ENCODE measurements at regions not wholly inside any gene's neighbourhood (a gene's known extent, or its start where the extent isn't known, plus 50 kb on each side); places are given as distances from the start of the nearest gene placed in this dataset.
"Not testable (repeated sequence)": the region's sequence is repeated elsewhere in the genome, so short reads cannot be mapped to it uniquely, and the experiment has no call there.

DNA sequence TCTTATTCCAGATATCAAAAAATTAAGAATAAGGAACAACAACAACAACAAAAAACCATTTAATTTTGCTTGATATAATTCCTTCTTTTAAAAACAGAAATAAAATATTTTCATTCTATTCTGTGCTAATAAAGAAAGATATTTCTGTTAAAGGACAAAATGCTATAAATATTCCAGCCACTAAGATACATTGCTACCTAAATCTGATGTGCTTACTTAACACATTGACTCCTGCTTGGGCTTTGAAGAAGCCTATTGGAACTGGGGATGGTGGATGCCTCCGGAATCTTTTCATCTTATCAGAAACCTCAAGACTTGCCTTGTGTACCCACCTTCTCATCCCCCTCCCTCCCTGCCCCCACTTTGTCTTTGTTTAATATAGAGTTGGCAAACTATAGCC, 320.2 kb downstream of the MEX3B start:
- intact Hi-C loops (cut with micrococcal nuclease) = no loop called here
- Mint-ChIP-seq H3K4me1 (ENCODE audit: low read depth) (no peaks in the 10 kb centered on the region), H3K27ac (no peak overlapping the region), H3K9me3 (no peaks in the 10 kb centered on the region), H3K4me3 (ENCODE audit: low read depth) (no peak overlapping the region), H3K36me3 (ENCODE audit: low read depth) (no peaks in the 10 kb centered on the region), H3K27me3 (ENCODE audit: low read depth) (no peaks in the 10 kb centered on the region)
- no peak for DNase-seq (ENCODE audit: low spot score)

DNA sequence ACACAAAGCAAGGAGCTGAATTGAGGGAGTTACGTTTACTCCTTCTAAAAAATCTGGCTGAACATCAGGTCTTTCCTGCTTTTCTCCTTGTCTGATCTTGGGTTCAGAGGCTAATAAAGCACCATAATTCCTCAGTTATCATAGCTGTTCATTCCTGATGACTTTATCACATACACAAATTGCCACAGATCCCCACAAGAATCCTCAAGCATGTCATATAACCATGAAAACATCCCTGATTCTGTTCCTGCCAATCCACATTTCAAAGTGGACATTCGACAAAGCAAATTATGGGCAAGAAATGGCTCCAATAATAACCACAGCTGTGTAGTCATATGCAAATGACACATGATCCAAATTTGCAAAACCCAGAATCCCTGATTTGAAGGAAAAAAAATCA, 321.3 kb downstream of the MEX3B start:
- intact Hi-C loops (cut with micrococcal nuclease) = no loop called here
- H3K36me3 Mint-ChIP-seq (ENCODE audit: low read depth) = no peaks in the 10 kb centered on the region
- no peaks in the 10 kb centered on the region for H3K27me3 Mint-ChIP-seq (ENCODE audit: low read depth)
- H3K4me1 Mint-ChIP-seq (ENCODE audit: low read depth) = no peaks in the 10 kb centered on the region
- H3K9me3 Mint-ChIP-seq = no peaks in the 10 kb centered on the region
- DNase-seq (ENCODE audit: low spot score) = no peak
- no peak overlapping the region for H3K27ac Mint-ChIP-seq
- no peak overlapping the region for H3K4me3 Mint-ChIP-seq (ENCODE audit: low read depth)

GRCh38 chr15:81723701-81724100, 322.1 kb downstream of the MEX3B start:
- no peaks in the 10 kb centered on the region for H3K27me3 Mint-ChIP-seq (ENCODE audit: low read depth)
- no peak for DNase-seq (ENCODE audit: low spot score)
- no peaks in the 10 kb centered on the region for H3K9me3 Mint-ChIP-seq
- no peaks in the 10 kb centered on the region for H3K4me1 Mint-ChIP-seq (ENCODE audit: low read depth)
- no peaks in the 10 kb centered on the region for H3K36me3 Mint-ChIP-seq (ENCODE audit: low read depth)
- intact Hi-C loops (cut with micrococcal nuclease) = no loop called here
- H3K4me3 Mint-ChIP-seq (ENCODE audit: low read depth) = no peak overlapping the region
- H3K27ac Mint-ChIP-seq = no peak overlapping the region

DNA sequence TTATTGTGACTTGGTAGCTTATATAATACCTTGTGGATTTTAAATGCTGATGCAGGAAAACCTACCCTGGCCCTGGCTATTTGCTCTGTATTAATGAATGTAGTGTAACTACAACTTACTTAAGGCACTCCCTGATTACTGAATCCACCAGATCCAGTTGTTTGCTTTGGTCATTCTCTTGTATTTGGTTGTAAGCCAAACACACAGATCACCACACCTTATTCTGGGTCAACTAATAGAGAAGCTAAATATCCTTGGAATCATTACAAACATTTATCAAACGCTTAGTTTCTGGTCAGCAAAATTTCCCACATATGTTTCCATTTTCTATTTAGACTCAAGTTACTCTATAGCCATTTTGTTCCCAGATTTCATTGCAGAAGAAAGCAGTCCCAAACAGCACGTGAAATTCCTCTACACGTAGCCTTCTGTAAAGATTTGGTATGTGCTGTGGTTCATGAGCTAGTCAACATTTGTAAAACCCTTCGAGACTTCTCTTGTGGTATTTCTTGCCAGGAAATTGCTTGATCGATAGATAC, 322.6 kb downstream of the MEX3B start:
- intact Hi-C loops (cut with micrococcal nuclease) = no loop called here

GRCh38 chr15:81716468-81716867, 329.4 kb downstream of the MEX3B start:
- DNase-seq (ENCODE audit: low spot score); H3K4me1 Mint-ChIP-seq (ENCODE audit: low read depth); H3K27me3 Mint-ChIP-seq (ENCODE audit: low read depth); H3K4me3 Mint-ChIP-seq (ENCODE audit: low read depth); H3K9me3 Mint-ChIP-seq; intact Hi-C loops (cut with micrococcal nuclease); H3K36me3 Mint-ChIP-seq (ENCODE audit: low read depth); H3K27ac Mint-ChIP-seq: not testable (repeated sequence)

More for the DNA sequence above, 322.6 kb downstream of the MEX3B start:
- Mint-ChIP-seq H3K4me3 (ENCODE audit: low read depth) (no peak overlapping the region), H3K4me1 (ENCODE audit: low read depth) (no peaks in the 10 kb centered on the region), H3K27me3 (ENCODE audit: low read depth) (no peaks in the 10 kb centered on the region), H3K27ac (no peak overlapping the region), H3K36me3 (ENCODE audit: low read depth) (no peaks in the 10 kb centered on the region), H3K9me3 (no peaks in the 10 kb centered on the region)
- no peak for DNase-seq (ENCODE audit: low spot score)

- no peaks in the 10 kb centered on the region for H3K36me3 Mint-ChIP-seq (ENCODE audit: low read depth)
- H3K4me1 Mint-ChIP-seq (ENCODE audit: low read depth) = no peaks in the 10 kb centered on the region
- no peaks in the 10 kb centered on the region for H3K9me3 Mint-ChIP-seq
- intact Hi-C loops (cut with micrococcal nuclease) = no loop called here
- H3K4me3 Mint-ChIP-seq (ENCODE audit: low read depth) = no peak overlapping the region
- H3K27me3 Mint-ChIP-seq (ENCODE audit: low read depth) = no peaks in the 10 kb centered on the region
- no peak for DNase-seq (ENCODE audit: low spot score)
- H3K27ac Mint-ChIP-seq = no peak overlapping the region
These were observed 335.5 kb downstream of the MEX3B start for GRCh38 chr15:81710328-81710727.

GRCh38 chr15:81706816-81707346, 332.9 kb upstream of the TMC3 start:
- H3K27ac Mint-ChIP-seq; H3K36me3 Mint-ChIP-seq (ENCODE audit: low read depth); DNase-seq (ENCODE audit: low spot score); H3K9me3 Mint-ChIP-seq; H3K4me3 Mint-ChIP-seq (ENCODE audit: low read depth); H3K4me1 Mint-ChIP-seq (ENCODE audit: low read depth); intact Hi-C loops (cut with micrococcal nuclease); H3K27me3 Mint-ChIP-seq (ENCODE audit: low read depth): not testable (repeated sequence)

GRCh38 chr15:81705727-81706126, 331.7 kb upstream of the TMC3 start:
- H3K36me3 Mint-ChIP-seq (ENCODE audit: low read depth); intact Hi-C loops (cut with micrococcal nuclease); H3K9me3 Mint-ChIP-seq; H3K4me1 Mint-ChIP-seq (ENCODE audit: low read depth); H3K27me3 Mint-ChIP-seq (ENCODE audit: low read depth); H3K4me3 Mint-ChIP-seq (ENCODE audit: low read depth); DNase-seq (ENCODE audit: low spot score); H3K27ac Mint-ChIP-seq: not testable (repeated sequence)

DNA sequence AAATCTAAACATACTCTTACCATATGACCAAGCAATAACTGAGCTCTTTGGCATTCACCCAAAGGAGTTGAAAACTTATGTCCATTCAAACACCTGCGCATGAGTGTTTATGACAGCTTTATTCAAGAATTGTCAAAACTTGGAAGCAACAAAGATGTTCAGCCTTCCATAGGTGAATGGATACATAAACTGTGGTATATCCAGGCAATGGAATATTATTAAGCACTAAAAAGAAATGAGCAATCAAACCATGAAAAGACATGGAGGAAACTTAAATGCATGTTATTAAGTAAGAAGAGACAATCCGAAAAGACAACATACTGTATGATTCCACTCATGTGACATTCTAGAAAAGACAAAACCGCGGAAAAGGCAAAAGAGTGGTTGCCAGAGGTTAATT, 312.0 kb upstream of the TMC3 start:
- Mint-ChIP-seq H3K4me3 (ENCODE audit: low read depth) (no peak overlapping the region), H3K36me3 (ENCODE audit: low read depth) (no peaks in the 10 kb centered on the region), H3K9me3 (no peaks in the 10 kb centered on the region), H3K4me1 (ENCODE audit: low read depth) (no peaks in the 10 kb centered on the region), H3K27ac (no peak overlapping the region), H3K27me3 (ENCODE audit: low read depth) (no peaks in the 10 kb centered on the region)
- intact Hi-C loops (cut with micrococcal nuclease) = no loop called here
- no peak for DNase-seq (ENCODE audit: low spot score)

GRCh38 chr15:81685237-81685636, 311.2 kb upstream of the TMC3 start:
- H3K27ac Mint-ChIP-seq = no peak overlapping the region
- H3K9me3 Mint-ChIP-seq = no peaks in the 10 kb centered on the region
- H3K36me3 Mint-ChIP-seq (ENCODE audit: low read depth) = no peaks in the 10 kb centered on the region
- intact Hi-C loops (cut with micrococcal nuclease) = no loop called here
- no peak overlapping the region for H3K4me3 Mint-ChIP-seq (ENCODE audit: low read depth)
- no peaks in the 10 kb centered on the region for H3K4me1 Mint-ChIP-seq (ENCODE audit: low read depth)
- no peak for DNase-seq (ENCODE audit: low spot score)
- no peaks in the 10 kb centered on the region for H3K27me3 Mint-ChIP-seq (ENCODE audit: low read depth)

GRCh38 chr15:81680829-81681228, 306.8 kb upstream of the TMC3 start:
- Mint-ChIP-seq H3K27me3 (ENCODE audit: low read depth) (no peaks in the 10 kb centered on the region), H3K4me1 (ENCODE audit: low read depth) (no peaks in the 10 kb centered on the region), H3K4me3 (ENCODE audit: low read depth) (no peak overlapping the region), H3K27ac (no peak overlapping the region), H3K9me3 (no peaks in the 10 kb centered on the region), H3K36me3 (ENCODE audit: low read depth) (no peaks in the 10 kb centered on the region)
- intact Hi-C loops (cut with micrococcal nuclease) = no loop called here
- DNase-seq (ENCODE audit: low spot score) = no peak

DNA sequence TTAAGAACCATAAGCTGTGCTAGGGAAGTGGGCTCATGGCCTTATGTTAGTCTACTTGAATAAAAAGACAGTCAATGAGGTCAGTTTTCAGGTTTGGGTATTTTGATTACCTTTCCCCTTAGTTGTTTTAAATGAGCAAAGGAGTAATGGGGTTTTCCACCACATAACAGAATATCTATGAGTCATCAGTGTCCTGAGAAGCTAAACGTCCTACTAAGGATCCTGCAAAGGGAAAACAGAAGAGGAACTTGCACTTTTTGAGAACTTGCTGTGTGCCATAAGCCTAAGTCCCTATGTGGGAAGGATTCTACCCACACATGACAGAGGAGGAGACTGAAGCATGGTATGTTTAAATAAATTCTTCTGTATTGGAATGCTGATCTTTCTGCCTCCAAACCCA, 292.8 kb upstream of the TMC3 start:
- H3K36me3 Mint-ChIP-seq (ENCODE audit: low read depth) = no peaks in the 10 kb centered on the region
- no peak overlapping the region for H3K4me3 Mint-ChIP-seq (ENCODE audit: low read depth)
- no peak overlapping the region for H3K27ac Mint-ChIP-seq
- H3K9me3 Mint-ChIP-seq = no peaks in the 10 kb centered on the region
- DNase-seq (ENCODE audit: low spot score) = no peak
- no peaks in the 10 kb centered on the region for H3K27me3 Mint-ChIP-seq (ENCODE audit: low read depth)
- H3K4me1 Mint-ChIP-seq (ENCODE audit: low read depth) = no peaks in the 10 kb centered on the region
- intact Hi-C loops (cut with micrococcal nuclease) = no loop called here

DNA sequence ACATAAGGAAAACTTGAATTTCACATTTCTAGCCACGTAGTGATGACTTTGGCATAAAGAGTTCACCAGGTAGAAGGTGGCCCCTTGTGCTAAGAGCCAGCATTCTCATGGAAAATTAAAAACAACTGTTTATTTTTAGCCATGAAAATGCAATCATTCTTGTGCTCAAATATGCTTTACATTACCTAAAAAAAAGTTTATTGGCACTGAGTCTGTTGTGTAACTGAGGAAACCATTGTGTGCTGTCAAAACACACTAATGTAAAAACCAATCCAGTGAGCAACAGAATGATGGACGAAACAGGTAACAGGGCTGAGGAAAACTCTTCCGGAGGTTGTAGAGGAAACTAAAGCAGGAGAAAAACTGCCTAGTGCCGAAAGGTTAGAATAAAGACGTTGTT, 287.0 kb upstream of the TMC3 start:
- no peak overlapping the region for H3K4me3 Mint-ChIP-seq (ENCODE audit: low read depth)
- no peaks in the 10 kb centered on the region for H3K9me3 Mint-ChIP-seq
- H3K27ac Mint-ChIP-seq = no peak overlapping the region
- H3K27me3 Mint-ChIP-seq (ENCODE audit: low read depth) = no peaks in the 10 kb centered on the region
- no peak for DNase-seq (ENCODE audit: low spot score)
- intact Hi-C loops (cut with micrococcal nuclease) = no loop called here
- no peaks in the 10 kb centered on the region for H3K36me3 Mint-ChIP-seq (ENCODE audit: low read depth)
- H3K4me1 Mint-ChIP-seq (ENCODE audit: low read depth) = no peaks in the 10 kb centered on the region

GRCh38 chr15:81653259-81653658, 279.2 kb upstream of the TMC3 start:
- no peak for DNase-seq (ENCODE audit: low spot score)
- Mint-ChIP-seq H3K27ac (no peak overlapping the region), H3K4me1 (ENCODE audit: low read depth) (no peaks in the 10 kb centered on the region), H3K9me3 (no peaks in the 10 kb centered on the region), H3K27me3 (ENCODE audit: low read depth) (no peaks in the 10 kb centered on the region), H3K36me3 (ENCODE audit: low read depth) (no peaks in the 10 kb centered on the region), H3K4me3 (ENCODE audit: low read depth) (no peak overlapping the region)
- intact Hi-C loops (cut with micrococcal nuclease) = no loop called here

Data from activated T-helper 2 cell treated with anti-CD3 and anti-CD28 coated beads, Interferon-gamma antibody, Interleukin-2, Interleukin-4, amounts not matched to agents 10 μg/mL and 5 μg/mL and 100 μg/mL, durations not matched to agents 14 hours and 24 hours and 36 hours (primary cell).